ENCODE measurements at regions not wholly inside any gene's neighbourhood (a gene's known extent, or its start where the extent isn't known, plus 50 kb on each side); places are given as distances from the start of the nearest gene placed in this dataset.

GRCh38 chr5:4717446-4717845 is 422.7 kb upstream of the ADAMTS16 start:
- Histone ChIP-seq H3K4me1 (ENCODE audit: control insufficient read depth in 2 of 2, insufficient read depth in 2 of 2, low read length in 2 of 2) (no peaks in the 10 kb centered on the region), H3K27me3 (ENCODE audit: control insufficient read depth in 2 of 2, insufficient read depth in 2 of 2, low read length in 2 of 2) (no peaks in the 10 kb centered on the region), H3K4me3 (ENCODE audit: low read length in 2 of 2) (no peak overlapping the region), H3K9ac (ENCODE audit: low read depth in 1 of 2, low read length in 2 of 2) (no peak overlapping the region), H3K27ac (ENCODE audit: low read depth in 2 of 2, low read length in 2 of 2) (no peak overlapping the region), H3K36me3 (ENCODE audit: control insufficient read depth in 2 of 2, insufficient read depth in 2 of 2, low read length in 2 of 2) (no peaks in the 10 kb centered on the region), H3K9me3 (ENCODE audit: control insufficient read depth in 2 of 2, low read length in 2 of 2) (no peaks in the 10 kb centered on the region)

- Histone ChIP-seq H3K9ac (ENCODE audit: low read depth in 1 of 2, low read length in 2 of 2) (no peak overlapping the region), H3K9me3 (ENCODE audit: control insufficient read depth in 2 of 2, low read length in 2 of 2) (no peaks in the 10 kb centered on the region), H3K36me3 (ENCODE audit: control insufficient read depth in 2 of 2, insufficient read depth in 2 of 2, low read length in 2 of 2) (no peaks in the 10 kb centered on the region), H3K27me3 (ENCODE audit: control insufficient read depth in 2 of 2, insufficient read depth in 2 of 2, low read length in 2 of 2) (no peaks in the 10 kb centered on the region), H3K4me3 (ENCODE audit: low read length in 2 of 2) (no peak overlapping the region), H3K4me1 (ENCODE audit: control insufficient read depth in 2 of 2, insufficient read depth in 2 of 2, low read length in 2 of 2) (no peaks in the 10 kb centered on the region), H3K27ac (ENCODE audit: low read depth in 2 of 2, low read length in 2 of 2) (no peak overlapping the region)
These were observed 419.3 kb upstream of the ADAMTS16 start for GRCh38 chr5:4720831-4721230.

GRCh38 chr5:4722886-4723285 is 417.2 kb upstream of the ADAMTS16 start:
- H3K27me3 ChIP-seq (ENCODE audit: control insufficient read depth in 2 of 2, insufficient read depth in 2 of 2, low read length in 2 of 2): no peaks in the 10 kb centered on the region

GRCh38 chr5:4725594-4725993 is 414.5 kb upstream of the ADAMTS16 start:
- H3K36me3 ChIP-seq (ENCODE audit: control insufficient read depth in 2 of 2, insufficient read depth in 2 of 2, low read length in 2 of 2): no peaks in the 10 kb centered on the region
- no peaks in the 10 kb centered on the region for H3K9me3 ChIP-seq (ENCODE audit: control insufficient read depth in 2 of 2, low read length in 2 of 2)
- H3K9ac ChIP-seq (ENCODE audit: low read depth in 1 of 2, low read length in 2 of 2): no peak overlapping the region
- no peak overlapping the region for H3K4me3 ChIP-seq (ENCODE audit: low read length in 2 of 2)
- no peaks in the 10 kb centered on the region for H3K4me1 ChIP-seq (ENCODE audit: control insufficient read depth in 2 of 2, insufficient read depth in 2 of 2, low read length in 2 of 2)
- H3K27me3 ChIP-seq (ENCODE audit: control insufficient read depth in 2 of 2, insufficient read depth in 2 of 2, low read length in 2 of 2): no peaks in the 10 kb centered on the region
- H3K27ac ChIP-seq (ENCODE audit: low read depth in 2 of 2, low read length in 2 of 2): no peak overlapping the region

More at GRCh38 chr5:4722886-4723285, 417.2 kb upstream of the ADAMTS16 start:
- no peaks in the 10 kb centered on the region for H3K4me1 ChIP-seq (ENCODE audit: control insufficient read depth in 2 of 2, insufficient read depth in 2 of 2, low read length in 2 of 2)
- no peaks in the 10 kb centered on the region for H3K9me3 ChIP-seq (ENCODE audit: control insufficient read depth in 2 of 2, low read length in 2 of 2)
- H3K9ac ChIP-seq (ENCODE audit: low read depth in 1 of 2, low read length in 2 of 2): no peak overlapping the region
- H3K27ac ChIP-seq (ENCODE audit: low read depth in 2 of 2, low read length in 2 of 2): no peak overlapping the region
- H3K4me3 ChIP-seq (ENCODE audit: low read length in 2 of 2): no peak overlapping the region
- no peaks in the 10 kb centered on the region for H3K36me3 ChIP-seq (ENCODE audit: control insufficient read depth in 2 of 2, insufficient read depth in 2 of 2, low read length in 2 of 2)

GRCh38 chr5:4730279-4730678 is 409.9 kb upstream of the ADAMTS16 start:
- Histone ChIP-seq H3K27me3 (ENCODE audit: control insufficient read depth in 2 of 2, insufficient read depth in 2 of 2, low read length in 2 of 2) (no peaks in the 10 kb centered on the region), H3K9me3 (ENCODE audit: control insufficient read depth in 2 of 2, low read length in 2 of 2) (peaks cover 0 to 3% of the 10 kb centered on the region in 2 donors), H3K27ac (ENCODE audit: low read depth in 2 of 2, low read length in 2 of 2) (no peak overlapping the region), H3K36me3 (ENCODE audit: control insufficient read depth in 2 of 2, insufficient read depth in 2 of 2, low read length in 2 of 2) (no peaks in the 10 kb centered on the region), H3K4me3 (ENCODE audit: low read length in 2 of 2) (no peak overlapping the region), H3K4me1 (ENCODE audit: control insufficient read depth in 2 of 2, insufficient read depth in 2 of 2, low read length in 2 of 2) (no peaks in the 10 kb centered on the region), H3K9ac (ENCODE audit: low read depth in 1 of 2, low read length in 2 of 2) (no peak overlapping the region)

GRCh38 chr5:4734348-4734747 is 405.8 kb upstream of the ADAMTS16 start:
- Histone ChIP-seq H3K9me3 (ENCODE audit: control insufficient read depth in 2 of 2, low read length in 2 of 2) (peaks cover 0 to 3% of the 10 kb centered on the region in 2 donors), H3K27me3 (ENCODE audit: control insufficient read depth in 2 of 2, insufficient read depth in 2 of 2, low read length in 2 of 2) (no peaks in the 10 kb centered on the region), H3K4me3 (ENCODE audit: low read length in 2 of 2) (no peak overlapping the region), H3K4me1 (ENCODE audit: control insufficient read depth in 2 of 2, insufficient read depth in 2 of 2, low read length in 2 of 2) (no peaks in the 10 kb centered on the region), H3K27ac (ENCODE audit: low read depth in 2 of 2, low read length in 2 of 2) (no peak overlapping the region), H3K36me3 (ENCODE audit: control insufficient read depth in 2 of 2, insufficient read depth in 2 of 2, low read length in 2 of 2) (no peaks in the 10 kb centered on the region), H3K9ac (ENCODE audit: low read depth in 1 of 2, low read length in 2 of 2) (no peak overlapping the region)

- Histone ChIP-seq H3K9me3 (ENCODE audit: control insufficient read depth in 2 of 2, low read length in 2 of 2) (peaks cover 0 to 3% of the 10 kb centered on the region in 2 donors), H3K9ac (ENCODE audit: low read depth in 1 of 2, low read length in 2 of 2) (no peak overlapping the region), H3K27ac (ENCODE audit: low read depth in 2 of 2, low read length in 2 of 2) (no peak overlapping the region), H3K4me3 (ENCODE audit: low read length in 2 of 2) (no peak overlapping the region), H3K27me3 (ENCODE audit: control insufficient read depth in 2 of 2, insufficient read depth in 2 of 2, low read length in 2 of 2) (no peaks in the 10 kb centered on the region), H3K4me1 (ENCODE audit: control insufficient read depth in 2 of 2, insufficient read depth in 2 of 2, low read length in 2 of 2) (no peaks in the 10 kb centered on the region), H3K36me3 (ENCODE audit: control insufficient read depth in 2 of 2, insufficient read depth in 2 of 2, low read length in 2 of 2) (no peaks in the 10 kb centered on the region)
These were observed 404.9 kb upstream of the ADAMTS16 start for GRCh38 chr5:4735261-4735660.

GRCh38 chr5:4737868-4738267 is 402.3 kb upstream of the ADAMTS16 start:
- Histone ChIP-seq H3K4me1 (ENCODE audit: control insufficient read depth in 2 of 2, insufficient read depth in 2 of 2, low read length in 2 of 2) (no peaks in the 10 kb centered on the region), H3K36me3 (ENCODE audit: control insufficient read depth in 2 of 2, insufficient read depth in 2 of 2, low read length in 2 of 2) (no peaks in the 10 kb centered on the region), H3K9ac (ENCODE audit: low read depth in 1 of 2, low read length in 2 of 2) (no peak overlapping the region), H3K4me3 (ENCODE audit: low read length in 2 of 2) (no peak overlapping the region), H3K9me3 (ENCODE audit: control insufficient read depth in 2 of 2, low read length in 2 of 2) (peaks cover 0 to 3% of the 10 kb centered on the region in 2 donors), H3K27ac (ENCODE audit: low read depth in 2 of 2, low read length in 2 of 2) (no peak overlapping the region), H3K27me3 (ENCODE audit: control insufficient read depth in 2 of 2, insufficient read depth in 2 of 2, low read length in 2 of 2) (no peaks in the 10 kb centered on the region)

- Histone ChIP-seq H3K9ac (ENCODE audit: low read depth in 1 of 2, low read length in 2 of 2) (no peak overlapping the region), H3K9me3 (ENCODE audit: control insufficient read depth in 2 of 2, low read length in 2 of 2) (peaks cover 0 to 3% of the 10 kb centered on the region in 2 donors), H3K4me1 (ENCODE audit: control insufficient read depth in 2 of 2, insufficient read depth in 2 of 2, low read length in 2 of 2) (no peaks in the 10 kb centered on the region), H3K27me3 (ENCODE audit: control insufficient read depth in 2 of 2, insufficient read depth in 2 of 2, low read length in 2 of 2) (no peaks in the 10 kb centered on the region), H3K36me3 (ENCODE audit: control insufficient read depth in 2 of 2, insufficient read depth in 2 of 2, low read length in 2 of 2) (no peaks in the 10 kb centered on the region), H3K4me3 (ENCODE audit: low read length in 2 of 2) (no peak overlapping the region), H3K27ac (ENCODE audit: low read depth in 2 of 2, low read length in 2 of 2) (no peak overlapping the region)
These were observed 401.8 kb upstream of the ADAMTS16 start for GRCh38 chr5:4738298-4738697.

GRCh38 chr5:4740156-4740555 is 400.0 kb upstream of the ADAMTS16 start:
- Histone ChIP-seq H3K4me3 (ENCODE audit: low read length in 2 of 2) (no peak overlapping the region), H3K9me3 (ENCODE audit: control insufficient read depth in 2 of 2, low read length in 2 of 2) (no peaks in the 10 kb centered on the region), H3K9ac (ENCODE audit: low read depth in 1 of 2, low read length in 2 of 2) (no peak overlapping the region), H3K27ac (ENCODE audit: low read depth in 2 of 2, low read length in 2 of 2) (no peak overlapping the region), H3K27me3 (ENCODE audit: control insufficient read depth in 2 of 2, insufficient read depth in 2 of 2, low read length in 2 of 2) (no peaks in the 10 kb centered on the region), H3K4me1 (ENCODE audit: control insufficient read depth in 2 of 2, insufficient read depth in 2 of 2, low read length in 2 of 2) (no peaks in the 10 kb centered on the region), H3K36me3 (ENCODE audit: control insufficient read depth in 2 of 2, insufficient read depth in 2 of 2, low read length in 2 of 2) (no peaks in the 10 kb centered on the region)

GRCh38 chr5:4758550-4758949 is 381.6 kb upstream of the ADAMTS16 start:
- no peak overlapping the region for H3K9ac ChIP-seq (ENCODE audit: low read depth in 1 of 2, low read length in 2 of 2)
- H3K27ac ChIP-seq (ENCODE audit: low read depth in 2 of 2, low read length in 2 of 2): no peak overlapping the region
- peaks cover 0 to 2% of the 10 kb centered on the region in 2 donors for H3K9me3 ChIP-seq (ENCODE audit: control insufficient read depth in 2 of 2, low read length in 2 of 2)
- H3K36me3 ChIP-seq (ENCODE audit: control insufficient read depth in 2 of 2, insufficient read depth in 2 of 2, low read length in 2 of 2): no peaks in the 10 kb centered on the region
- H3K4me1 ChIP-seq (ENCODE audit: control insufficient read depth in 2 of 2, insufficient read depth in 2 of 2, low read length in 2 of 2): no peaks in the 10 kb centered on the region
- no peak overlapping the region for H3K4me3 ChIP-seq (ENCODE audit: low read length in 2 of 2)
- H3K27me3 ChIP-seq (ENCODE audit: control insufficient read depth in 2 of 2, insufficient read depth in 2 of 2, low read length in 2 of 2): no peaks in the 10 kb centered on the region
